MCF 10A (cell line): ENCODE measurements at regions not wholly inside any gene's neighbourhood (a gene's known extent, or its start where the extent isn't known, plus 50 kb on each side); places are given as distances from the start of the nearest gene placed in this dataset.
"Not testable (repeated sequence)": the region's sequence is repeated elsewhere in the genome, so short reads cannot be mapped to it uniquely, and the experiment has no call there.

Experiments
- BruUV-seq: library from RNA; stranded (reverse); fragments of 400-500 nt; replicated peaks from 2 replicates; lab custom pipeline; 2021; lab: Mats Ljungman, UMichigan
- CTCF ChIA-PET: fragments of 300-600 bp; sonication (Branson Sonifier 250); formaldehyde crosslinking; extraction: SDS; loops from one replicate; lab custom pipeline; 2021; ENCODE audit warnings: antibody characterized with exemption, inconsistent platforms; lab: Yijun Ruan, JAX
- POLR2A ChIA-PET: fragments of 300-600, 350-650 bp; sonication (Branson Sonifier 250); formaldehyde crosslinking; extraction: SDS; loops from one replicate; lab custom pipeline; 2020; ENCODE audit warnings: antibody characterized with exemption, inconsistent platforms; lab: Yijun Ruan, JAX
- DNase-seq: peaks from one replicate; pipeline ENCODE4 v3.0.0-alpha.2; 2018; ENCODE audit not compliant: unreplicated experiment
- H3K27ac Mint-ChIP-seq: one replicate; pipeline ENCODE4 v1.8.0; 2022; ENCODE audit warnings: mild to moderate bottlenecking, low read depth, mixed read lengths; ENCODE audit not compliant: unreplicated experiment
- H3K27me3 Mint-ChIP-seq: one replicate; pipeline ENCODE4 v1.8.0; 2022; ENCODE audit warnings: mixed read lengths; ENCODE audit not compliant: insufficient read depth, unreplicated experiment
- H3K36me3 Mint-ChIP-seq: one replicate; pipeline ENCODE4 v1.8.0; 2022; ENCODE audit warnings: mild to moderate bottlenecking, moderate library complexity, mixed read lengths; ENCODE audit not compliant: insufficient read depth, unreplicated experiment
- H3K4me1 Mint-ChIP-seq: one replicate; pipeline ENCODE4 v1.8.0; 2022; ENCODE audit warnings: mixed read lengths; ENCODE audit not compliant: insufficient read depth, unreplicated experiment
- H3K4me3 Mint-ChIP-seq: one replicate; pipeline ENCODE4 v1.8.0; 2022; ENCODE audit warnings: mild to moderate bottlenecking, moderate library complexity, mixed read lengths; ENCODE audit not compliant: unreplicated experiment
- H3K9me3 Mint-ChIP-seq: one replicate; pipeline ENCODE4 v1.8.0; 2022; ENCODE audit warnings: mixed read lengths; ENCODE audit not compliant: unreplicated experiment
- CTCF ChIP-seq: fragments of 200-600 bp; IDR thresholded peaks from one replicate; pipeline ENCODE4 v1.8.0; 2022; ENCODE audit warnings: antibody characterized with exemption, mild to moderate bottlenecking; ENCODE audit not compliant: unreplicated experiment
- intact Hi-C: fragments of 100-400 bp; cut with micrococcal nuclease; formaldehyde crosslinking; loops from 2 replicates; pipeline ENCODE4 v1.14.1; 2022

GRCh38 chr11:8768625-8769333 is 86.2 kb downstream of the RPL27A start:
- no TSS peak for BruUV-seq
- no peak for TF ChIP-seq CTCF
- CTCF ChIA-PET: interaction anchor here (0.6 to 2.1 kb wide), 19 partner anchors 9 to 329 kb away, joined by 3 to 11 read pairs (median 6); partner anchors contain the start of genes RPL27A and TRIM66
- H3K4me3 Mint-ChIP-seq: no peak overlapping the region
- H3K27me3 Mint-ChIP-seq: no peaks in the 10 kb centered on the region
- intact Hi-C loops: loop anchor here (1.0 to 5.0 kb wide), 4 partner anchors 79 to 166 kb away; partner anchors contain the start of gene AKIP1
- peak; percentile 80 for DNase-seq
- H3K4me1 Mint-ChIP-seq: peaks cover 59% of the 10 kb centered on the region
- POLR2A ChIA-PET: interaction anchor here (0.7 to 3.3 kb wide), 19 partner anchors 11 to 193 kb away, joined by 3 to 18 read pairs (median 5); partner anchors contain the start of genes RPL27A and TRIM66
- H3K27ac Mint-ChIP-seq: peak overlapping the region; percentile 81
- no peaks in the 10 kb centered on the region for H3K9me3 Mint-ChIP-seq
- peaks cover 6% of the 10 kb centered on the region for H3K36me3 Mint-ChIP-seq

GRCh38 chr11:8772571-8773519 is 90.3 kb downstream of the RPL27A start:
- DNase-seq: no peak
- no peaks in the 10 kb centered on the region for H3K9me3 Mint-ChIP-seq
- H3K36me3 Mint-ChIP-seq: peaks cover 6% of the 10 kb centered on the region
- intact Hi-C loops: no loop called here
- TF ChIP-seq CTCF: no peak
- ChIA-PET POLR2A (interaction anchor here (0.6 to 1.6 kb wide), 4 partner anchors 28 to 90 kb away, joined by 3 to 5 read pairs (median 4); partner anchors contain the start of genes RPL27A and TRIM66), CTCF (interaction anchor here (0.7 to 1.7 kb wide), 5 partner anchors 27 to 142 kb away, joined by 3 to 10 read pairs (median 4); partner anchors contain the start of gene AKIP1)
- H3K27ac Mint-ChIP-seq: peak overlapping the region; percentile 11
- H3K27me3 Mint-ChIP-seq: no peaks in the 10 kb centered on the region
- no peak overlapping the region for H3K4me3 Mint-ChIP-seq
- no TSS peak for BruUV-seq
- peaks cover 50% of the 10 kb centered on the region for H3K4me1 Mint-ChIP-seq

GRCh38 chr11:8773916-8774539 is 91.4 kb downstream of the RPL27A start:
- intact Hi-C loops: no loop called here
- Mint-ChIP-seq H3K27me3 (no peaks in the 10 kb centered on the region), H3K9me3 (no peaks in the 10 kb centered on the region), H3K36me3 (peaks cover 6% of the 10 kb centered on the region), H3K4me3 (no peak overlapping the region), H3K27ac (peak overlapping the region; percentile 87), H3K4me1 (peaks cover 48% of the 10 kb centered on the region)
- no peak for TF ChIP-seq CTCF
- CTCF ChIA-PET: interaction anchor here (0.7 to 1.7 kb wide), 3 partner anchors 29 to 140 kb away, joined by 3 to 10 read pairs (median 4); no protein-coding TSS in a partner anchor
- POLR2A ChIA-PET: interaction anchor here (1.6 kb wide), 2 partner anchors 30 to 91 kb away, joined by 4 to 5 read pairs; partner anchors contain the start of genes RPL27A and TRIM66
- DNase-seq: no peak
- BruUV-seq: no TSS peak

GRCh38 chr11:8774916-8775315 is 92.3 kb downstream of the RPL27A start:
- BruUV-seq, H3K36me3 Mint-ChIP-seq, intact Hi-C loops, POLR2A ChIA-PET, DNase-seq, H3K27me3 Mint-ChIP-seq, H3K4me3 Mint-ChIP-seq, H3K9me3 Mint-ChIP-seq: not testable (repeated sequence)
- H3K4me1 Mint-ChIP-seq: peaks cover 52% of the 10 kb centered on the region
- CTCF ChIA-PET: interaction anchor here (0.7 kb wide), 1 partner anchor 241 kb away, joined by 3 read pairs; no protein-coding TSS in a partner anchor
- H3K27ac Mint-ChIP-seq: peak overlapping the region; percentile 87
